ENCODE measurements at regions not wholly inside any gene's neighbourhood (a gene's known extent, or its start where the extent isn't known, plus 50 kb on each side); places are given as distances from the start of the nearest gene placed in this dataset.

GRCh38 chr11:101321222-101321621 is 191.6 kb upstream of the PGR start:
- no peaks in the 10 kb centered on the region for H3K27me3 ChIP-seq (replicated peaks; ENCODE audit: insufficient read depth)
- intact Hi-C loops (cut with DNase I): no loop called here
- TF ChIP-seq CTCF (IDR thresholded peaks at IDR 0.05) (no peak), POLR2A (IDR thresholded peaks at IDR 0.05) (no peak), POLR2AphosphoS5 (IDR thresholded peaks at IDR 0.05) (no peak)
- WGBS: 87% methylated on average over 3 of the region's 3 CpGs
- H3K27ac ChIP-seq: no peak overlapping the region
- DNase-seq (ENCODE audit: low spot score): no peak
- no peak overlapping the region for H3K4me3 ChIP-seq
- H3K4me1 ChIP-seq (replicated peaks): no peaks in the 10 kb centered on the region
- H3K9me3 ChIP-seq: no peaks in the 10 kb centered on the region
- no peaks in the 10 kb centered on the region for H3K36me3 ChIP-seq

DNA sequence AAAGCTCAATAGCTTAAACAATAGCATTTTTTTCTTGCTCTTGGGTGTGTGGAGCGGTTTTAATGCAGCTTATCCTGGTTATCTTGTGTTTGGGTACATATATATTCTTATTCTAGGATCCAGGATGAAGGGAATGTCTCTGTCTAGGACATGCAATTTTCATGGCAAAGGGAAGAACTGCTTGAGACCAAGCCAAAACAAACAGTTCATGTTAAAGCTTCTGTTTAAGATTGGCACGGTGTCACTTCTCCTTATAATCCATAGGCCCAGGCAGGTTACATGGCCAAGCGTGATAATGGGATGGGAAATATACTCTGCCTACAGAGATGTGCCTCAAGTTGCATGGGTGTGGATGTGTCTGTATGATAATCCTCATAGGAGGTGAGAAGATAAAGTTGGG is 177.1 kb upstream of the PGR start:
- no peak for DNase-seq (ENCODE audit: low spot score)
- 64% methylated on average over 3 of the region's 3 CpGs for WGBS
- TF ChIP-seq POLR2AphosphoS5 (IDR thresholded peaks at IDR 0.05): no peak
- TF ChIP-seq POLR2A (IDR thresholded peaks at IDR 0.05): no peak
- no peak for TF ChIP-seq CTCF (IDR thresholded peaks at IDR 0.05)

GRCh38 chr11:101305496-101305895 is 175.9 kb upstream of the PGR start:
- intact Hi-C loops (cut with DNase I): no loop called here
- WGBS: 46% methylated on average over 1 of the region's 1 CpG

More for the DNA sequence above, 177.1 kb upstream of the PGR start:
- no peaks in the 10 kb centered on the region for H3K9me3 ChIP-seq
- no peak overlapping the region for H3K27ac ChIP-seq
- intact Hi-C loops (cut with DNase I): no loop called here
- H3K4me1 ChIP-seq (replicated peaks): no peaks in the 10 kb centered on the region
- no peaks in the 10 kb centered on the region for H3K27me3 ChIP-seq (replicated peaks; ENCODE audit: insufficient read depth)
- H3K4me3 ChIP-seq: no peak overlapping the region
- no peaks in the 10 kb centered on the region for H3K36me3 ChIP-seq

DNA sequence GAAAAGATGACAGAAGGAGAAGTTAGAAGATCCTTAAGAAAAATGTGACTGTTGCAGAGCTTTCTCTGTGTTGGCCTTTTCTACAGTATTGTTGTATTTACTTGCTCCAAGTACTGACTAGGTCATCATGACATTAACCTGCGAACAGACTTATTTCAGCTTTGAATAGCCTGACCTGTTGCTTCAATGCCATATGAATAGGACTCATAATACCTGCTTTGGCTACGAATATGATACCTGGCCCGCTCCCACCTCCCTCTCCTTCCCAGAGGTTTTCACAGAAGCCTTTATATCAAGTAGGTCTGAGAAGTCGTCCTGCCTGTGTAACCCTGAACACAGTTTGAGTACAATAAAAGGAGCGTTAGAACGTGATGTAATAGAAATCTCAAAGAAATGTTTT is 169.6 kb upstream of the PGR start:
- Histone ChIP-seq H3K36me3 (no peaks in the 10 kb centered on the region), H3K4me1 (replicated peaks) (no peaks in the 10 kb centered on the region), H3K27ac (no peak overlapping the region), H3K4me3 (no peak overlapping the region), H3K27me3 (replicated peaks; ENCODE audit: insufficient read depth) (no peaks in the 10 kb centered on the region), H3K9me3 (no peaks in the 10 kb centered on the region)
- no peak for DNase-seq (ENCODE audit: low spot score)
- no peak for TF ChIP-seq POLR2AphosphoS5 (IDR thresholded peaks at IDR 0.05)
- no peak for TF ChIP-seq POLR2A (IDR thresholded peaks at IDR 0.05)
- no peak for TF ChIP-seq CTCF (IDR thresholded peaks at IDR 0.05)
- intact Hi-C loops (cut with DNase I): no loop called here
- WGBS: 79% methylated on average over 6 of the region's 6 CpGs

More at GRCh38 chr11:101305496-101305895, 175.9 kb upstream of the PGR start:
- no peak overlapping the region for H3K27ac ChIP-seq
- no peaks in the 10 kb centered on the region for H3K4me1 ChIP-seq (replicated peaks)
- no peaks in the 10 kb centered on the region for H3K9me3 ChIP-seq
- H3K36me3 ChIP-seq: no peaks in the 10 kb centered on the region
- no peak overlapping the region for H3K4me3 ChIP-seq
- TF ChIP-seq POLR2A (IDR thresholded peaks at IDR 0.05): no peak
- no peak for TF ChIP-seq CTCF (IDR thresholded peaks at IDR 0.05)
- TF ChIP-seq POLR2AphosphoS5 (IDR thresholded peaks at IDR 0.05): no peak
- DNase-seq (ENCODE audit: low spot score): no peak
- H3K27me3 ChIP-seq (replicated peaks; ENCODE audit: insufficient read depth): no peaks in the 10 kb centered on the region

- Histone ChIP-seq H3K4me1 (replicated peaks) (no peaks in the 10 kb centered on the region), H3K27ac (no peak overlapping the region), H3K4me3 (no peak overlapping the region), H3K27me3 (replicated peaks; ENCODE audit: insufficient read depth) (no peaks in the 10 kb centered on the region), H3K9me3 (no peaks in the 10 kb centered on the region), H3K36me3 (no peaks in the 10 kb centered on the region)
- TF ChIP-seq POLR2A (IDR thresholded peaks at IDR 0.05): no peak
- TF ChIP-seq POLR2AphosphoS5 (IDR thresholded peaks at IDR 0.05): no peak
- no peak for TF ChIP-seq CTCF (IDR thresholded peaks at IDR 0.05)
- DNase-seq (ENCODE audit: low spot score): no peak
- intact Hi-C loops (cut with DNase I): no loop called here
Observed at GRCh38 chr11:101296896-101297295, 167.3 kb upstream of the PGR start.

Measured in prostate gland (tissue), 2 donors.